HepG2 (cell line): ENCODE measurements at regions not wholly inside any gene's neighbourhood (a gene's known extent, or its start where the extent isn't known, plus 50 kb on each side); places are given as distances from the start of the nearest gene placed in this dataset.

Experiments
- ATAC-seq: fragments of 200-7000 bp; cut with Tn5 transposase; 3 replicates; pipeline ENCODE4 v1.9.1; 2020; ENCODE audit warnings: mild to moderate bottlenecking, moderate library complexity
- BruUV-seq: library from RNA; stranded (reverse); fragments of 400-500 nt; replicated peaks from 2 replicates; lab custom pipeline; 2021; lab: Mats Ljungman, UMichigan
- CTCF ChIA-PET: fragments of 300-600 bp; formaldehyde crosslinking; extraction: SDS; loops from one replicate; lab custom pipeline; 2021; ENCODE audit warnings: low total read pairs, inconsistent platforms, low intra/inter-chr PET ratio; lab: Yijun Ruan, JAX
- POLR2A ChIA-PET: fragments of 350-600 bp; sonication (Branson Sonifier 250); formaldehyde crosslinking; loops from one replicate; lab custom pipeline; 2020; ENCODE audit warnings: antibody characterized with exemption, inconsistent platforms; lab: Yijun Ruan, JAX
- DNase-seq: peaks from one replicate; pipeline ENCODE4 v3.0.0-alpha.2; 2015; ENCODE audit warnings: low spot score
- FAIRE-seq: peaks from 3 replicates; lab custom pipeline; 2011; peaks lifted over from hg19 to GRCh38; lab: Jason Lieb, UNC
- H2AFZ ChIP-seq: one replicate; pipeline ENCODE4 v1.6.1; 2011; ENCODE audit warnings: low read length, inconsistent platforms
- H3K27ac ChIP-seq: fragments of 300-600 bp; 3 replicates; pipeline ENCODE4 v1.8.0; 2011; ENCODE audit warnings: mixed run types, mild to moderate bottlenecking, mixed read lengths, low read length, inconsistent platforms; ENCODE audit not compliant: insufficient read depth; ENCODE audit errors: extremely low read length
- H3K27me3 ChIP-seq, 2 experiments: fragments of 200-600 bp in 1 of 2; 2 replicates in 1 of 2; 3 replicates in 1 of 2; pipeline versions ENCODE4 v1.6.0 to v1.8.0; 2011; ENCODE audit warnings: low read length in 2 of 2, mild to moderate bottlenecking in 2 of 2, moderate library complexity in 2 of 2, inconsistent platforms in 1 of 2; ENCODE audit not compliant: insufficient read depth in 2 of 2, control insufficient read depth in 1 of 2
- H3K36me3 ChIP-seq, 2 experiments: fragments of 200-600 bp in 1 of 2; replicated peaks in 1 of 2; 2 replicates in 1 of 2; 3 replicates in 1 of 2; pipeline versions ENCODE4 v1.5.1 to v1.8.0; 2011; ENCODE audit warnings: low read length in 2 of 2, inconsistent platforms in 1 of 2; ENCODE audit not compliant: insufficient read depth in 2 of 2, control insufficient read depth in 1 of 2
- H3K4me1 ChIP-seq: 2 replicates; pipeline ENCODE4 v1.5.1; 2012; ENCODE audit warnings: low read length, inconsistent platforms; ENCODE audit not compliant: insufficient read depth
- H3K4me2 ChIP-seq: 2 replicates; pipeline ENCODE4 v1.6.0; 2011; ENCODE audit warnings: low read depth, low read length, inconsistent platforms
- H3K4me3 ChIP-seq, 3 experiments: fragments of 200-600 bp in 1 of 3; sonication (generic), shearing (Covaris generic) in 1 of 3; replicated peaks in 1 of 3; 2 replicates each; pipeline ENCODE4 v1.5.1; 2011 to 2016; ENCODE audit warnings: low read length in 3 of 3, inconsistent platforms in 2 of 3, low read depth in 2 of 3, mild to moderate bottlenecking in 2 of 3, control low read depth in 1 of 3, mixed read lengths in 1 of 3; ENCODE audit not compliant: insufficient read depth in 1 of 3
- H3K79me2 ChIP-seq: one replicate; pipeline ENCODE4 v1.6.1; 2011; ENCODE audit warnings: low read length, inconsistent platforms; ENCODE audit not compliant: insufficient read depth
- H3K9ac ChIP-seq: 2 replicates; pipeline ENCODE4 v1.6.0; 2011; ENCODE audit warnings: mild to moderate bottlenecking, low read depth, low read length, inconsistent platforms; ENCODE audit not compliant: insufficient read depth
- H3K9me3 ChIP-seq: 2 replicates; pipeline ENCODE4 v1.5.1; 2012; ENCODE audit warnings: mild to moderate bottlenecking, low read length
- H4K20me1 ChIP-seq: 2 replicates; pipeline ENCODE4 v1.6.0; 2011; ENCODE audit warnings: inconsistent platforms, mild to moderate bottlenecking, low read length, moderate library complexity; ENCODE audit not compliant: insufficient read depth
- CEBPB ChIP-seq: IDR thresholded peaks from 2 replicates; pipeline ENCODE4 v1.6.1; 2011; ENCODE audit warnings: low read depth, low read length, improper control_type of control experiment, borderline replicate concordance
- CEBPG ChIP-seq: IDR thresholded peaks from 2 replicates; pipeline ENCODE4 v1.6.1; 2016
- FOXA1 ChIP-seq, 2 experiments: fragments of 450-650 bp in 1 of 2; sonication (generic) in 1 of 2; formaldehyde crosslinking in 1 of 2; IDR thresholded peaks; 2 replicates each; pipeline versions ENCODE4 v1.4.0 to v1.6.1; 2016 to 2020; ENCODE audit warnings: missing genetic modification reagents in 1 of 2
- JUN ChIP-seq: sonication (generic); formaldehyde crosslinking; IDR thresholded peaks from 2 replicates; pipeline ENCODE4 v1.4.0; 2020; ENCODE audit warnings: mild to moderate bottlenecking, missing genetic modification reagents
- KDM3A ChIP-seq: IDR thresholded peaks from 2 replicates; pipeline ENCODE4 v1.6.1; 2018; ENCODE audit warnings: low read depth, missing compliant biosample characterization
- KDM6A ChIP-seq: IDR thresholded peaks from 2 replicates; pipeline ENCODE4 v1.6.1; 2016; ENCODE audit warnings: low read depth
- NFIC ChIP-seq: IDR thresholded peaks from 2 replicates; pipeline ENCODE4 v1.6.1; 2012; ENCODE audit warnings: mild to moderate bottlenecking, low read length, inconsistent platforms
- PLRG1 ChIP-seq: fragments of 450-650 bp; conservative IDR thresholded peaks from 2 replicates; pipeline ENCODE4 v1.6.1; 2016
- SYNCRIP ChIP-seq: fragments of 200-400 bp; formaldehyde crosslinking; IDR thresholded peaks from 2 replicates; pipeline ENCODE4 v1.6.1; 2018; ENCODE audit warnings: mild to moderate bottlenecking, low read depth, low read length; ENCODE audit not compliant: insufficient read depth
- ZMYM2 ChIP-seq: sonication (generic); formaldehyde crosslinking; IDR thresholded peaks from 2 replicates; pipeline ENCODE4 v1.8.0; 2022; ENCODE audit warnings: mild to moderate bottlenecking, missing genetic modification reagents
- ZNF331 ChIP-seq: sonication (generic); formaldehyde crosslinking; IDR thresholded peaks from 2 replicates; pipeline ENCODE4 v1.4.0; 2020; ENCODE audit warnings: missing genetic modification reagents
- ZNF530 ChIP-seq: sonication (generic); formaldehyde crosslinking; IDR thresholded peaks from 2 replicates; pipeline ENCODE4 v1.5.0; 2020; ENCODE audit warnings: low read depth, mild to moderate bottlenecking, missing genetic modification reagents
- ZNF644 ChIP-seq: IDR thresholded peaks from 2 replicates; pipeline ENCODE4 v1.6.1; 2016; ENCODE audit warnings: low read depth
- ZNF883 ChIP-seq: sonication (generic); formaldehyde crosslinking; IDR thresholded peaks from 2 replicates; pipeline ENCODE4 v1.5.1; 2020; ENCODE audit warnings: mild to moderate bottlenecking, missing genetic modification reagents; ENCODE audit errors: not compliant biosample characterization
- WGBS: methylation state at CpG from one replicate; pipeline ENCODE4 v1.1.6; 2017; ENCODE audit warnings: low lambda C conversion rate; 5-methylcytosine and 5-hydroxymethylcytosine counted together
- in situ Hi-C: cut with HindIII; loops from 2 replicates; pipeline ENCODE4 v1.10.0; 2017; ENCODE audit warnings: low pct_unique_long_range_greater_than_20kb; ENCODE audit not compliant: extremely low pct_ligation_motif_present
- intact Hi-C: fragments of 100-400 bp; cut with micrococcal nuclease; formaldehyde crosslinking; loops from one replicate; pipeline ENCODE4 v1.10.0; 2022; ENCODE audit not compliant: unreplicated experiment
- TF ChIP-seq, protein P1 (sequence below): IDR thresholded peaks from 2 replicates; pipeline ENCODE4 v1.6.1; 2016; ENCODE audit warnings: low read depth
- TF ChIP-seq, protein P2 (sequence below): sonication (generic); formaldehyde crosslinking; IDR thresholded peaks from 2 replicates; pipeline ENCODE4 v1.5.0; 2020; ENCODE audit warnings: mild to moderate bottlenecking, missing genetic modification reagents
- TF ChIP-seq, protein P3 (sequence below): sonication (generic); formaldehyde crosslinking; IDR thresholded peaks from 2 replicates; pipeline ENCODE4 v1.8.1; 2023; ENCODE audit warnings: missing genetic modification reagents, inconsistent platforms, borderline replicate concordance

DNA sequence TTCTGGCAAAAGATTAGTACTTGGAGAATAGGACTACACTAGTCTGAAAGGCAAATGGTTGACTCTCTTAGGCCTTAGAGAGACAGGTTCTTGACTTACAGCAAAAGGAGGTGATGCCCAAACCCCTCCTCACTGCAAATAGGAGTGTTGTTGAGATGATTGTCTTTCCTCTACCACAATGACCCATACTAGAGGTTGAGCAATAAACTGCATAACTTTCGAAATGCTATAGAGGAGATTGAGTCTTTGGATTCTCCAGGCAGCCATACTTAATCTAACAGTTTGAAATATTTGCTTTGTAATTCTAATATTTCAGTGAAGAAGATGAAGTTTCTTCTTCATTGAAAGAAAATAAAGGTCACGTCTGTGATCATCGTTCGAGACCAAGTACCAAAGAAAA lies 498.5 kb upstream of the GBE1 start:
- ChIA-PET CTCF (no interaction called here), POLR2A (no interaction called here)
- no peak overlapping the region for H3K4me3 ChIP-seq
- H3K79me2 ChIP-seq, result no peaks in the 10 kb centered on the region
- 47% methylated on average over 4 of the region's 4 CpGs for WGBS
- H4K20me1 ChIP-seq, result no peaks in the 10 kb centered on the region
- H3K27ac ChIP-seq, result no peak overlapping the region
- H3K9me3 ChIP-seq, result no peaks in the 10 kb centered on the region
- no peak for FAIRE-seq
- in situ Hi-C loops, result no loop called here
- intact Hi-C loops, result loop anchor here (5.0 kb wide), 1 partner anchor 1433 kb away; no protein-coding TSS in a partner anchor
- H3K36me3 ChIP-seq, result no peaks in the 10 kb centered on the region
- H3K4me2 ChIP-seq, result no peak overlapping the region
- no peaks in the 10 kb centered on the region for H3K27me3 ChIP-seq
- H3K9ac ChIP-seq, result no peak overlapping the region
- TF ChIP-seq ZNF644 (0 out of 2 replicates have a peak, but pooled peaks have one; percentile 28), CEBPB (peak; percentile 87), CEBPG (CRISPR knock-in tag) (peak; percentile 86), KDM3A (CRISPR knock-in tag) (no peak)
- TF ChIP-seq, protein P1, sequence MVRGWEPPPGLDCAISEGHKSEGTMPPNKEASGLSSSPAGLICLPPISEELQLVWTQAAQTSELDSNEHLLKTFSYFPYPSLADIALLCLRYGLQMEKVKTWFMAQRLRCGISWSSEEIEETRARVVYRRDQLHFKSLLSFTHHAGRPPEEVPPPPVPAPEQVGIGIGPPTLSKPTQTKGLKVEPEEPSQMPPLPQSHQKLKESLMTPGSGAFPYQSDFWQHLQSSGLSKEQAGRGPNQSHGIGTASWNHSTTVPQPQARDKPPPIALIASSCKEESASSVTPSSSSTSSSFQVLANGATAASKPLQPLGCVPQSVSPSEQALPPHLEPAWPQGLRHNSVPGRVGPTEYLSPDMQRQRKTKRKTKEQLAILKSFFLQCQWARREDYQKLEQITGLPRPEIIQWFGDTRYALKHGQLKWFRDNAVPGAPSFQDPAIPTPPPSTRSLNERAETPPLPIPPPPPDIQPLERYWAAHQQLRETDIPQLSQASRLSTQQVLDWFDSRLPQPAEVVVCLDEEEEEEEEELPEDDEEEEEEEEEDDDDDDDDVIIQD (CRISPR knock-in tag), result peak; percentile 57; the same call in 1 of the 2 replicates
- no TSS peak for BruUV-seq
- H3K4me1 ChIP-seq, result peaks cover 28% of the 10 kb centered on the region
- ATAC-seq, result no peak
- no peak for DNase-seq
- H2AFZ ChIP-seq, result no peak overlapping the region

DNA sequence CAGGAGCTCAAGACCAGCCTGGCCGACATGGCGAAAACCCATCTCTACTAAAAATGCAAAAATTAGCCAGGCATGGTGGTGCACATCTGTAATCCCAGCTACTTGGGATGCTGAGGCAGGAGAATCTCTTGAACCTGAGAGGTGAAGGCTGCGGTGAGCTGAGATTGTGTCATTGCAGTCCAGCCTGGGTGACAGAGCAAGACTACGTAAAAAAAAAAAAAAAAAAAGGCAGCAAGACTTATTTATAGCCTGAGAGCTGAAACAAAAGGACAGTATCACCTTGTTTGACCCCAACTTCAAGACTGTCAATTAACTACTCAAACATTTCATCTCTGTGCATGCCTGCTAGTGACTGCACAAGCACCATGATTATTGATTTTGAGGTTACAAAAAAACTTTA lies 478.9 kb upstream of the GBE1 start:
- H3K9me3 ChIP-seq, result no peaks in the 10 kb centered on the region
- CTCF ChIA-PET, result no interaction called here
- TF ChIP-seq FOXA1 (IDR thresholded peaks at IDR 0.05) (no peak), FOXA1 (CRISPR knock-in tag; IDR thresholded peaks at IDR 0.05) (no peak), KDM6A (CRISPR knock-in tag) (no peak), ZNF331 (CRISPR knock-in tag) (no peak), SYNCRIP (no peak), ZNF530 (CRISPR knock-in tag) (no peak), ZNF883 (CRISPR knock-in tag) (no peak), NFIC (no peak), JUN (CRISPR knock-in tag) (no peak), PLRG1 (no peak), ZMYM2 (CRISPR knock-in tag) (no peak)
- TF ChIP-seq, protein P2, sequence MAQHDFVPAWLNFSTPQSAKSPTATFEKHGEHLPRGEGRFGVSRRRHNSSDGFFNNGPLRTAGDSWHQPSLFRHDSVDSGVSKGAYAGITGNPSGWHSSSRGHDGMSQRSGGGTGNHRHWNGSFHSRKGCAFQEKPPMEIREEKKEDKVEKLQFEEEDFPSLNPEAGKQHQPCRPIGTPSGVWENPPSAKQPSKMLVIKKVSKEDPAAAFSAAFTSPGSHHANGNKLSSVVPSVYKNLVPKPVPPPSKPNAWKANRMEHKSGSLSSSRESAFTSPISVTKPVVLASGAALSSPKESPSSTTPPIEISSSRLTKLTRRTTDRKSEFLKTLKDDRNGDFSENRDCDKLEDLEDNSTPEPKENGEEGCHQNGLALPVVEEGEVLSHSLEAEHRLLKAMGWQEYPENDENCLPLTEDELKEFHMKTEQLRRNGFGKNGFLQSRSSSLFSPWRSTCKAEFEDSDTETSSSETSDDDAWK, result no peak
- TF ChIP-seq, protein P3, sequence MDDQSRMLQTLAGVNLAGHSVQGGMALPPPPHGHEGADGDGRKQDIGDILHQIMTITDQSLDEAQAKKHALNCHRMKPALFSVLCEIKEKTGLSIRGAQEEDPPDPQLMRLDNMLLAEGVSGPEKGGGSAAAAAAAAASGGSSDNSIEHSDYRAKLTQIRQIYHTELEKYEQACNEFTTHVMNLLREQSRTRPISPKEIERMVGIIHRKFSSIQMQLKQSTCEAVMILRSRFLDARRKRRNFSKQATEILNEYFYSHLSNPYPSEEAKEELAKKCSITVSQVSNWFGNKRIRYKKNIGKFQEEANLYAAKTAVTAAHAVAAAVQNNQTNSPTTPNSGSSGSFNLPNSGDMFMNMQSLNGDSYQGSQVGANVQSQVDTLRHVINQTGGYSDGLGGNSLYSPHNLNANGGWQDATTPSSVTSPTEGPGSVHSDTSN, result no peak

More for the DNA sequence above, 478.9 kb upstream of the GBE1 start:
- POLR2A ChIA-PET, result no interaction called here
- BruUV-seq, result no TSS peak
- H3K79me2 ChIP-seq, result no peaks in the 10 kb centered on the region
- no peak overlapping the region for H3K4me2 ChIP-seq
- H3K27ac ChIP-seq, result no peak overlapping the region
- FAIRE-seq (no peak), ATAC-seq (no peak), DNase-seq (no peak)
- no peak overlapping the region for H3K9ac ChIP-seq
- no peaks in the 10 kb centered on the region for H3K27me3 ChIP-seq
- no peaks in the 10 kb centered on the region for H4K20me1 ChIP-seq
- no peaks in the 10 kb centered on the region for H3K4me1 ChIP-seq
- in situ Hi-C loops (no loop called here), intact Hi-C loops (no loop called here)
- no peak overlapping the region for H2AFZ ChIP-seq
- WGBS, result 56% methylated on average over 4 of the region's 4 CpGs
- H3K4me3 ChIP-seq, result no peak overlapping the region
- H3K36me3 ChIP-seq, result no peaks in the 10 kb centered on the region
